ENCODE measurements at regions not wholly inside any gene's neighbourhood (a gene's known extent, or its start where the extent isn't known, plus 50 kb on each side); places are given as distances from the start of the nearest gene placed in this dataset. TPM values are rescaled to one million over a fixed set of nuclear protein-coding genes. Genes with fewer than 3 reads are reported as not detected.

- no peak overlapping the region for H3K23ac ChIP-seq (ENCODE audit: low read length in 2 of 2)
- H3K18ac ChIP-seq (ENCODE audit: low read depth in 1 of 2, low read length in 2 of 2): no peak overlapping the region
- no peak overlapping the region for H3K9ac ChIP-seq (ENCODE audit: low read length)
- no peak for DNase-seq
- H2BK12ac ChIP-seq (ENCODE audit: low read length in 2 of 2): no peak overlapping the region
- no peak overlapping the region for H3K4ac ChIP-seq (ENCODE audit: low read depth in 1 of 2, low read length in 2 of 2)
- H3K9me3 ChIP-seq (ENCODE audit: control insufficient read depth, low read length): no peaks in the 10 kb centered on the region
- no peaks in the 10 kb centered on the region for H3K4me1 ChIP-seq (ENCODE audit: control insufficient read depth, insufficient read depth, low read depth, low read length)
- H3K36me3 ChIP-seq (ENCODE audit: control insufficient read depth in 1 of 2, insufficient read depth in 2 of 2, low read depth in 1 of 2, low read length in 2 of 2): no peaks in the 10 kb centered on the region
- no peak overlapping the region for H3K14ac ChIP-seq (ENCODE audit: low read length in 2 of 2)
- H3K27me3 ChIP-seq (ENCODE audit: control insufficient read depth in 1 of 2, insufficient read depth in 1 of 2, low read length in 2 of 2): no peaks in the 10 kb centered on the region
- H4K91ac ChIP-seq (ENCODE audit: low read length): no peak overlapping the region
- no peak overlapping the region for H2AFZ ChIP-seq (ENCODE audit: low read depth, low read length)
- H2AK5ac ChIP-seq (ENCODE audit: low read length, severe bottlenecking): no peak overlapping the region
- H3K4me2 ChIP-seq (ENCODE audit: low read length, poor library complexity, severe bottlenecking): no peak overlapping the region
- H2BK15ac ChIP-seq (ENCODE audit: low read depth, poor library complexity, severe bottlenecking): no peak overlapping the region
- H3K79me1 ChIP-seq (replicated peaks; ENCODE audit: low read length, poor library complexity, severe bottlenecking): no peaks in the 10 kb centered on the region
- H3K27ac ChIP-seq (ENCODE audit: low read length, poor library complexity, severe bottlenecking): no peak overlapping the region
- no peak overlapping the region for H2BK5ac ChIP-seq (ENCODE audit: low read depth, low read length, poor library complexity, severe bottlenecking)
- no peak overlapping the region for H2BK120ac ChIP-seq (ENCODE audit: low read depth, low read length)
- H4K8ac ChIP-seq (ENCODE audit: low read length): no peak overlapping the region
- no peak overlapping the region for H3K4me3 ChIP-seq (ENCODE audit: insufficient read depth in 1 of 2, low read depth in 1 of 2, low read length in 2 of 2)
Observed at GRCh38 chr12:38253778-38254177, 62.8 kb upstream of the ALG10B start.

GRCh38 chr12:38258411-38258810 is 58.2 kb upstream of the ALG10B start:
- Histone ChIP-seq H3K4ac (ENCODE audit: low read depth in 1 of 2, low read length in 2 of 2) (no peak overlapping the region), H2BK5ac (ENCODE audit: low read depth, low read length, poor library complexity, severe bottlenecking) (no peak overlapping the region), H3K27me3 (ENCODE audit: control insufficient read depth in 1 of 2, insufficient read depth in 1 of 2, low read length in 2 of 2) (no peaks in the 10 kb centered on the region), H3K27ac (ENCODE audit: low read length, poor library complexity, severe bottlenecking) (no peak overlapping the region), H3K9me3 (ENCODE audit: control insufficient read depth, low read length) (no peaks in the 10 kb centered on the region), H2BK12ac (ENCODE audit: low read length in 2 of 2) (no peak overlapping the region), H3K4me2 (ENCODE audit: low read length, poor library complexity, severe bottlenecking) (no peak overlapping the region), H2AFZ (ENCODE audit: low read depth, low read length) (no peak overlapping the region), H3K36me3 (ENCODE audit: control insufficient read depth in 1 of 2, insufficient read depth in 2 of 2, low read depth in 1 of 2, low read length in 2 of 2) (no peaks in the 10 kb centered on the region), H4K91ac (ENCODE audit: low read length) (no peak overlapping the region), H4K8ac (ENCODE audit: low read length) (no peak overlapping the region), H3K79me1 (replicated peaks; ENCODE audit: low read length, poor library complexity, severe bottlenecking) (no peaks in the 10 kb centered on the region), H3K23ac (ENCODE audit: low read length in 2 of 2) (no peak overlapping the region), H2BK15ac (ENCODE audit: low read depth, poor library complexity, severe bottlenecking) (no peak overlapping the region), H2BK120ac (ENCODE audit: low read depth, low read length) (no peak overlapping the region), H3K14ac (ENCODE audit: low read length in 2 of 2) (no peak overlapping the region), H3K18ac (ENCODE audit: low read depth in 1 of 2, low read length in 2 of 2) (no peak overlapping the region), H2AK5ac (ENCODE audit: low read length, severe bottlenecking) (no peak overlapping the region), H3K4me1 (ENCODE audit: control insufficient read depth, insufficient read depth, low read depth, low read length) (no peaks in the 10 kb centered on the region), H3K4me3 (ENCODE audit: insufficient read depth in 1 of 2, low read depth in 1 of 2, low read length in 2 of 2) (no peak overlapping the region), H3K9ac (ENCODE audit: low read length) (no peak overlapping the region)
- DNase-seq: no peak
- 45% methylated on average over 1 of the region's 1 CpG for WGBS

Small RNA genes in the stretch of these regions (small RNA-seq; reads per million reads assigned to genes)
- not detected for gene RF01518 (ENCODE audit: low read depth)
- 38.3 reads per million, percentile 90 among the genes with 10 or more reads in this experiment for gene RNA5SP358 (ENCODE audit: low read depth)
- gene RNA5SP359 (ENCODE audit: low read depth): not detected

Measured in mesenchymal stem cell (in vitro differentiated cells and primary cell).